HEK293 (cell line): ENCODE measurements at regions not wholly inside any gene's neighbourhood (a gene's known extent, or its start where the extent isn't known, plus 50 kb on each side); places are given as distances from the start of the nearest gene placed in this dataset.

Source experiments
- CTCF ChIA-PET: fragments of 350-600 bp; formaldehyde crosslinking; extraction: SDS; loops from one replicate; lab custom pipeline; 2021; ENCODE audit warnings: antibody characterized with exemption; lab: Yijun Ruan, JAX
- POLR2A ChIA-PET: fragments of 300-600 bp; formaldehyde crosslinking; extraction: SDS; loops from one replicate; lab custom pipeline; 2020; ENCODE audit warnings: antibody characterized with exemption, inconsistent platforms; lab: Yijun Ruan, JAX
- H3K27ac ChIP-seq: fragments of 200-500 bp; sonication (Bioruptor generic); 2 replicates; pipeline ENCODE4 v1.5.1; 2014; ENCODE audit warnings: low read depth, low read length, control low read depth, inconsistent platforms; ENCODE audit errors: extremely low read depth
- H3K36me3 ChIP-seq, 2 experiments: fragments of 200-500 bp in 1 of 2; sonication (Bioruptor generic) in 1 of 2; 1 replicate in 1 of 2; 2 replicates in 1 of 2; pipeline ENCODE4 v1.5.1; 2014 to 2017; ENCODE audit warnings: inconsistent platforms in 2 of 2, low read length in 2 of 2; ENCODE audit not compliant: control insufficient read depth in 2 of 2, insufficient read depth in 1 of 2
- H3K4me1 ChIP-seq: fragments of 200-500 bp; sonication (Bioruptor generic); 2 replicates; pipeline ENCODE4 v1.5.1; 2014; ENCODE audit warnings: mild to moderate bottlenecking, low read length, inconsistent platforms; ENCODE audit not compliant: control insufficient read depth, insufficient read depth
- H3K4me3 ChIP-seq: 2 replicates; pipeline ENCODE4 v1.5.1; 2011; ENCODE audit warnings: low read depth, mild to moderate bottlenecking, control low read depth, low read length, moderate library complexity
- H3K9me3 ChIP-seq: fragments of 200-500 bp; sonication (Bioruptor generic); 2 replicates; pipeline ENCODE4 v1.5.1; 2014; ENCODE audit warnings: low read depth, low read length, inconsistent platforms; ENCODE audit not compliant: control insufficient read depth, insufficient read depth
- KLF16 ChIP-seq: fragments of 450-650 bp; formaldehyde crosslinking; IDR thresholded peaks from 2 replicates; pipeline ENCODE4 v1.5.1; 2017; ENCODE audit warnings: missing biosample characterization, missing genetic modification characterization
- REPIN1 ChIP-seq: fragments of 450-650 bp; formaldehyde crosslinking; IDR thresholded peaks from 2 replicates; pipeline ENCODE4 v1.5.1; 2017; ENCODE audit warnings: missing biosample characterization, missing genetic modification characterization, low read depth
- SCRT1 ChIP-seq: fragments of 450-650 bp; formaldehyde crosslinking; IDR thresholded peaks from 2 replicates; pipeline ENCODE4 v1.5.1; 2016; ENCODE audit warnings: missing biosample characterization, missing genetic modification characterization, borderline replicate concordance
- ZBTB1 ChIP-seq: fragments of 450-650 bp; formaldehyde crosslinking; IDR thresholded peaks from 2 replicates; pipeline ENCODE4 v1.5.1; 2016; ENCODE audit warnings: missing biosample characterization, missing genetic modification characterization
- ZBTB10 ChIP-seq: fragments of 450-650 bp; formaldehyde crosslinking; IDR thresholded peaks from 2 replicates; pipeline ENCODE4 v1.5.1; 2016; ENCODE audit warnings: missing biosample characterization, missing genetic modification characterization
- ZBTB48 ChIP-seq: fragments of 450-650 bp; formaldehyde crosslinking; IDR thresholded peaks from 2 replicates; pipeline ENCODE4 v1.5.1; 2016; ENCODE audit warnings: missing biosample characterization, missing genetic modification characterization
- ZBTB7A ChIP-seq: fragments of 450-650 bp; formaldehyde crosslinking; IDR thresholded peaks from 2 replicates; pipeline ENCODE4 v1.5.1; 2016; ENCODE audit warnings: low read depth, missing biosample characterization, missing genetic modification characterization
- ZNF133 ChIP-seq: fragments of 450-650 bp; formaldehyde crosslinking; IDR thresholded peaks from 2 replicates; pipeline ENCODE4 v1.5.1; 2016; ENCODE audit warnings: missing biosample characterization, missing genetic modification characterization
- ZNF138 ChIP-seq: fragments of 450-650 bp; formaldehyde crosslinking; IDR thresholded peaks from 2 replicates; pipeline ENCODE4 v1.5.1; 2016; ENCODE audit warnings: missing biosample characterization, missing genetic modification characterization, borderline replicate concordance
- ZNF169 ChIP-seq: fragments of 450-650 bp; formaldehyde crosslinking; IDR thresholded peaks from 2 replicates; pipeline ENCODE4 v1.5.1; 2016; ENCODE audit warnings: missing biosample characterization, missing genetic modification characterization
- ZNF221 ChIP-seq: fragments of 450-650 bp; formaldehyde crosslinking; IDR thresholded peaks from 2 replicates; pipeline ENCODE4 v1.5.1; 2017; ENCODE audit warnings: missing biosample characterization, missing genetic modification characterization, borderline replicate concordance
- ZNF530 ChIP-seq: fragments of 450-650 bp; formaldehyde crosslinking; IDR thresholded peaks from 2 replicates; pipeline ENCODE4 v1.5.1; 2016; ENCODE audit warnings: low read depth, missing biosample characterization, missing genetic modification characterization
- ZNF580 ChIP-seq: fragments of 450-650 bp; formaldehyde crosslinking; IDR thresholded peaks from 2 replicates; pipeline ENCODE4 v1.5.1; 2016; ENCODE audit warnings: missing biosample characterization, missing genetic modification characterization
- ZNF610 ChIP-seq: fragments of 450-650 bp; formaldehyde crosslinking; IDR thresholded peaks from 2 replicates; pipeline ENCODE4 v1.5.1; 2016; ENCODE audit warnings: missing biosample characterization, missing genetic modification characterization, borderline replicate concordance
- ZNF660 ChIP-seq: fragments of 450-650 bp; IDR thresholded peaks from 2 replicates; pipeline ENCODE4 v1.5.1; 2018; ENCODE audit warnings: missing biosample characterization, mild to moderate bottlenecking, missing genetic modification characterization
- ZNF843 ChIP-seq: fragments of 450-650 bp; formaldehyde crosslinking; IDR thresholded peaks from 2 replicates; pipeline ENCODE4 v1.5.1; 2016; ENCODE audit warnings: missing biosample characterization, missing genetic modification characterization
- TF ChIP-seq, protein P1 (sequence below): fragments of 450-650 bp; formaldehyde crosslinking; IDR thresholded peaks from 2 replicates; pipeline ENCODE4 v1.5.1; 2016; ENCODE audit warnings: missing biosample characterization, missing genetic modification characterization, borderline replicate concordance
- TF ChIP-seq, protein P2 (sequence below): IDR thresholded peaks from 2 replicates; pipeline ENCODE4 v1.6.1; 2011; ENCODE audit warnings: mild to moderate bottlenecking, low read depth, low read length, borderline replicate concordance

DNA sequence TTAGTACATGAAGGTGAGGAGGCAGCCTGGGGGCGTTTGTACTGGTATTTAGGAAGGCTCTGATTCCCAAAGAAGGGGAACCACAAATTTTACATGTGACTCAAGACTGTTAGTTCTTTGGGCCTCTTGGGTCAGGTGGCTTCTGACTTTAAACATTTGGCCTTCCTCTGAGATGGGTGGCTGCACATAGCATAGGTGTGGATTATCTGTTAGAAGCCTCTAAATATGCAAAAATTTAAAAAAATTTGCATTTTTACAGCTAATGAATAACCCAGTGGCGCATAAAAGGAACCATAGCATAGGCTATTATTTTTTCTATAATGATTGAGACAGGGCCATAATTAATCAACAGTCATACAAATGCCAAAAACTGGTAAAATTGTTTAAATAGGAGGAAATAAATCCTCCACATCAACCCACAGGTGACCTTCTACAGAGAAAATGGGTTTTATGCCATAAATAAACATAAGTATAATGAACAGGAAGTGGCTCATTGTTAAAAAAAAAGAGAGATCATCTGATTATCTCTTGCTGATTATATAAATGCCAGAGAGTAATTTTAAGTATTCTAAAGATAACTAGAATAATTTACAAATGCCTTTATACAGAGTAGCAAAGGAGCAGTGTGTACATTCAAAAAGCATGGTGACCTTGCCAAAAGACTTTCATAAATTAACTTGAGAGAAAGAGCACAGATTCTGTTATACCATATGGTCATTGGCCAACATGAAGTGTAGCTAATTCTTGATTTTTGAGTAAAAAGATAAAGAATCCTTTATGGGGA is 284.2 kb upstream of the ATP2B1 start:
- TF ChIP-seq ZNF133 (tag by site-specific recombination) (no peak), KLF16 (tag by site-specific recombination) (no peak), ZNF843 (tag by site-specific recombination) (no peak), ZNF221 (tag by site-specific recombination) (no peak), ZNF138 (no peak)
- TF ChIP-seq, protein P1, sequence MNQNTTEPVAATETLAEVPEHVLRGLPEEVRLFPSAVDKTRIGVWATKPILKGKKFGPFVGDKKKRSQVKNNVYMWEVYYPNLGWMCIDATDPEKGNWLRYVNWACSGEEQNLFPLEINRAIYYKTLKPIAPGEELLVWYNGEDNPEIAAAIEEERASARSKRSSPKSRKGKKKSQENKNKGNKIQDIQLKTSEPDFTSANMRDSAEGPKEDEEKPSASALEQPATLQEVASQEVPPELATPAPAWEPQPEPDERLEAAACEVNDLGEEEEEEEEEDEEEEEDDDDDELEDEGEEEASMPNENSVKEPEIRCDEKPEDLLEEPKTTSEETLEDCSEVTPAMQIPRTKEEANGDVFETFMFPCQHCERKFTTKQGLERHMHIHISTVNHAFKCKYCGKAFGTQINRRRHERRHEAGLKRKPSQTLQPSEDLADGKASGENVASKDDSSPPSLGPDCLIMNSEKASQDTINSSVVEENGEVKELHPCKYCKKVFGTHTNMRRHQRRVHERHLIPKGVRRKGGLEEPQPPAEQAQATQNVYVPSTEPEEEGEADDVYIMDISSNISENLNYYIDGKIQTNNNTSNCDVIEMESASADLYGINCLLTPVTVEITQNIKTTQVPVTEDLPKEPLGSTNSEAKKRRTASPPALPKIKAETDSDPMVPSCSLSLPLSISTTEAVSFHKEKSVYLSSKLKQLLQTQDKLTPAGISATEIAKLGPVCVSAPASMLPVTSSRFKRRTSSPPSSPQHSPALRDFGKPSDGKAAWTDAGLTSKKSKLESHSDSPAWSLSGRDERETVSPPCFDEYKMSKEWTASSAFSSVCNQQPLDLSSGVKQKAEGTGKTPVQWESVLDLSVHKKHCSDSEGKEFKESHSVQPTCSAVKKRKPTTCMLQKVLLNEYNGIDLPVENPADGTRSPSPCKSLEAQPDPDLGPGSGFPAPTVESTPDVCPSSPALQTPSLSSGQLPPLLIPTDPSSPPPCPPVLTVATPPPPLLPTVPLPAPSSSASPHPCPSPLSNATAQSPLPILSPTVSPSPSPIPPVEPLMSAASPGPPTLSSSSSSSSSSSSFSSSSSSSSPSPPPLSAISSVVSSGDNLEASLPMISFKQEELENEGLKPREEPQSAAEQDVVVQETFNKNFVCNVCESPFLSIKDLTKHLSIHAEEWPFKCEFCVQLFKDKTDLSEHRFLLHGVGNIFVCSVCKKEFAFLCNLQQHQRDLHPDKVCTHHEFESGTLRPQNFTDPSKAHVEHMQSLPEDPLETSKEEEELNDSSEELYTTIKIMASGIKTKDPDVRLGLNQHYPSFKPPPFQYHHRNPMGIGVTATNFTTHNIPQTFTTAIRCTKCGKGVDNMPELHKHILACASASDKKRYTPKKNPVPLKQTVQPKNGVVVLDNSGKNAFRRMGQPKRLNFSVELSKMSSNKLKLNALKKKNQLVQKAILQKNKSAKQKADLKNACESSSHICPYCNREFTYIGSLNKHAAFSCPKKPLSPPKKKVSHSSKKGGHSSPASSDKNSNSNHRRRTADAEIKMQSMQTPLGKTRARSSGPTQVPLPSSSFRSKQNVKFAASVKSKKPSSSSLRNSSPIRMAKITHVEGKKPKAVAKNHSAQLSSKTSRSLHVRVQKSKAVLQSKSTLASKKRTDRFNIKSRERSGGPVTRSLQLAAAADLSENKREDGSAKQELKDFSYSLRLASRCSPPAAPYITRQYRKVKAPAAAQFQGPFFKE (tag by site-specific recombination) = no peak
- Histone ChIP-seq H3K4me3 (no peak overlapping the region), H3K9me3 (no peaks in the 10 kb centered on the region), H3K36me3 (no peaks in the 10 kb centered on the region), H3K4me1 (no peaks in the 10 kb centered on the region), H3K27ac (no peak overlapping the region)
- ChIA-PET POLR2A (no interaction called here), CTCF (interaction anchor here (0.7 to 1.1 kb wide), 2 partner anchors 30 to 91 kb away, joined by 5 to 6 read pairs; no protein-coding TSS in a partner anchor)

- H3K4me3 ChIP-seq = no peak overlapping the region
- H3K9me3 ChIP-seq = no peaks in the 10 kb centered on the region
- ChIA-PET CTCF (interaction anchor here (0.7 kb wide), 1 partner anchor 90 kb away, joined by 6 read pairs; no protein-coding TSS in a partner anchor), POLR2A (interaction anchor here (0.6 kb wide), 1 partner anchor 21 kb away, joined by 5 read pairs; no protein-coding TSS in a partner anchor)
- H3K36me3 ChIP-seq = no peaks in the 10 kb centered on the region
- H3K27ac ChIP-seq = no peak overlapping the region
- H3K4me1 ChIP-seq = no peaks in the 10 kb centered on the region
- TF ChIP-seq ZNF580 (tag by site-specific recombination) = no peak
- TF ChIP-seq ZBTB1 (tag by site-specific recombination) = no peak
- TF ChIP-seq ZNF610 = no peak
- no peak for TF ChIP-seq ZNF660 (tag by site-specific recombination)
- no peak for TF ChIP-seq ZBTB7A (tag by site-specific recombination)
- no peak for TF ChIP-seq REPIN1 (tag by site-specific recombination)
- no peak for TF ChIP-seq ZNF169 (tag by site-specific recombination)
- TF ChIP-seq ZNF530 (tag by site-specific recombination) = no peak
- TF ChIP-seq, protein P2, sequence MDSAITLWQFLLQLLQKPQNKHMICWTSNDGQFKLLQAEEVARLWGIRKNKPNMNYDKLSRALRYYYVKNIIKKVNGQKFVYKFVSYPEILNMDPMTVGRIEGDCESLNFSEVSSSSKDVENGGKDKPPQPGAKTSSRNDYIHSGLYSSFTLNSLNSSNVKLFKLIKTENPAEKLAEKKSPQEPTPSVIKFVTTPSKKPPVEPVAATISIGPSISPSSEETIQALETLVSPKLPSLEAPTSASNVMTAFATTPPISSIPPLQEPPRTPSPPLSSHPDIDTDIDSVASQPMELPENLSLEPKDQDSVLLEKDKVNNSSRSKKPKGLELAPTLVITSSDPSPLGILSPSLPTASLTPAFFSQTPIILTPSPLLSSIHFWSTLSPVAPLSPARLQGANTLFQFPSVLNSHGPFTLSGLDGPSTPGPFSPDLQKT = no peak
- no peak for TF ChIP-seq ZBTB10 (tag by site-specific recombination)
- TF ChIP-seq ZBTB48 (tag by site-specific recombination) = no peak
- TF ChIP-seq SCRT1 (tag by site-specific recombination) = no peak
Measured at GRCh38 chr12:89991807-89992590, 283.4 kb upstream of the ATP2B1 start.
